Panc1 (cell line): ENCODE measurements at regions not wholly inside any gene's neighbourhood (a gene's known extent, or its start where the extent isn't known, plus 50 kb on each side); places are given as distances from the start of the nearest gene placed in this dataset.

Source experiments
- ATAC-seq: fragments of 200-7000 bp; cut with Tn5 transposase; 2 replicates; pipeline ENCODE4 v1.9.1; 2020; ENCODE audit warnings: mild to moderate bottlenecking, moderate library complexity
- BruUV-seq: library from RNA; stranded (reverse); fragments of 400-500 nt; replicated peaks from 2 replicates; lab custom pipeline; 2021; lab: Mats Ljungman, UMichigan
- CTCF ChIA-PET: fragments of 300-600 bp; sonication (Branson Sonifier 250); formaldehyde crosslinking; loops from one replicate; lab custom pipeline; 2022; ENCODE audit warnings: antibody characterized with exemption; lab: Charles Lee
- POLR2A ChIA-PET: fragments of 300-600 bp; sonication (Branson Sonifier 250); formaldehyde crosslinking; loops from one replicate; lab custom pipeline; 2022; ENCODE audit warnings: antibody characterized with exemption; lab: Charles Lee
- DNase-seq: peaks from one replicate; pipeline ENCODE4 v3.0.0-alpha.2; 2010; ENCODE audit warnings: low read depth, low spot score
- H3K27ac ChIP-seq: 2 replicates; pipeline ENCODE4 v1.5.1; 2011; ENCODE audit warnings: mild to moderate bottlenecking, low read length, inconsistent platforms
- H3K27me3 ChIP-seq: fragments of 200-500 bp; sonication (Bioruptor generic); 2 replicates; pipeline ENCODE4 v1.6.0; 2014; ENCODE audit warnings: low read length, inconsistent platforms; ENCODE audit not compliant: control insufficient read depth, insufficient read depth
- H3K36me3 ChIP-seq: fragments of 200-500 bp; sonication (Bioruptor generic); 2 replicates; pipeline ENCODE4 v1.5.1; 2014; ENCODE audit warnings: inconsistent platforms, mild to moderate bottlenecking, low read length, moderate library complexity; ENCODE audit not compliant: control insufficient read depth, insufficient read depth
- H3K4me1 ChIP-seq: 2 replicates; pipeline ENCODE4 v1.5.1; 2011; ENCODE audit warnings: inconsistent platforms, mild to moderate bottlenecking, low read length, moderate library complexity; ENCODE audit not compliant: control insufficient read depth, insufficient read depth
- H3K4me3 ChIP-seq, 2 experiments: 2 replicates each; pipeline ENCODE4 v1.5.1; 2011 to 2012; ENCODE audit warnings: low read depth in 2 of 2, low read length in 2 of 2, mild to moderate bottlenecking in 2 of 2, inconsistent platforms in 1 of 2, moderate library complexity in 1 of 2
- H3K9me3 ChIP-seq: fragments of 200-500 bp; sonication (Bioruptor generic); 2 replicates; pipeline ENCODE4 v1.5.1; 2014; ENCODE audit warnings: low read depth, mild to moderate bottlenecking, inconsistent platforms, low read length, moderate library complexity; ENCODE audit not compliant: control insufficient read depth, insufficient read depth
- CTCF ChIP-seq: fragments of 450-650 bp; IDR thresholded peaks from 2 replicates; pipeline ENCODE4 v1.5.1; 2017; ENCODE audit warnings: mild to moderate bottlenecking
- POLR2AphosphoS5 ChIP-seq: IDR thresholded peaks from 2 replicates; pipeline ENCODE4 v1.6.1; 2012; ENCODE audit warnings: mild to moderate bottlenecking, low read depth, low read length, moderate library complexity
- REST ChIP-seq, 2 experiments: IDR thresholded peaks; 2 replicates each; pipeline ENCODE4 v1.6.1; 2011 to 2012; ENCODE audit warnings: low read depth in 2 of 2, control low read depth in 1 of 2, low read length in 1 of 2, mild to moderate bottlenecking in 1 of 2, moderate library complexity in 1 of 2; ENCODE audit not compliant: insufficient read depth in 1 of 2
- SIN3A ChIP-seq: IDR thresholded peaks from 2 replicates; pipeline ENCODE4 v1.6.1; 2012; ENCODE audit warnings: low read depth, mild to moderate bottlenecking, low read length, moderate library complexity, borderline replicate concordance; ENCODE audit not compliant: insufficient read depth
- TCF7L2 ChIP-seq: IDR thresholded peaks from 2 replicates; pipeline ENCODE4 v1.6.1; 2011; ENCODE audit warnings: mild to moderate bottlenecking, low read depth, low read length, inconsistent platforms
- in situ Hi-C: cut with HindIII; loops from 2 replicates; pipeline ENCODE4 v1.10.0; 2016; ENCODE audit warnings: low sequenced_read_pairs, low pct_unique_long_range_greater_than_20kb
- intact Hi-C: fragments of 100-400 bp; cut with micrococcal nuclease; formaldehyde crosslinking; loops from one replicate; pipeline ENCODE4 v1.10.0; 2022; ENCODE audit not compliant: unreplicated experiment

GRCh38 chr4:173991814-173992213 is 291.7 kb downstream of the FBXO8 start:
- Histone ChIP-seq H3K36me3 (no peaks in the 10 kb centered on the region), H3K4me1 (no peaks in the 10 kb centered on the region), H3K27me3 (no peaks in the 10 kb centered on the region), H3K9me3 (no peaks in the 10 kb centered on the region), H3K4me3 (no peak overlapping the region), H3K27ac (no peak overlapping the region)
- intact Hi-C loops (loop anchor here (5.0 kb wide), 1 partner anchor 485 kb away; no protein-coding TSS in a partner anchor), in situ Hi-C loops (no loop called here)
- CTCF ChIA-PET, result no interaction called here
- TF ChIP-seq POLR2AphosphoS5, result no peak
- DNase-seq (no peak), ATAC-seq (no peak)
- POLR2A ChIA-PET, result no interaction called here
- BruUV-seq, result no TSS peak

GRCh38 chr4:173991316-173991715 is 292.2 kb downstream of the FBXO8 start:
- no peak for TF ChIP-seq SIN3A
- no peak for TF ChIP-seq CTCF
- no peak for TF ChIP-seq TCF7L2
- ChIA-PET CTCF (no interaction called here), POLR2A (no interaction called here)
- no TSS peak for BruUV-seq
- no peak overlapping the region for H3K4me3 ChIP-seq
- intact Hi-C loops (loop anchor here (5.0 kb wide), 1 partner anchor 484 kb away; no protein-coding TSS in a partner anchor), in situ Hi-C loops (no loop called here)
- H3K27me3 ChIP-seq, result no peaks in the 10 kb centered on the region
- no peak for DNase-seq
- no peaks in the 10 kb centered on the region for H3K9me3 ChIP-seq
- no peaks in the 10 kb centered on the region for H3K36me3 ChIP-seq
- H3K27ac ChIP-seq, result no peak overlapping the region
- ATAC-seq, result no peak
- H3K4me1 ChIP-seq, result no peaks in the 10 kb centered on the region

GRCh38 chr4:173990869-173991210 is 292.6 kb downstream of the FBXO8 start:
- no peaks in the 10 kb centered on the region for H3K27me3 ChIP-seq
- intact Hi-C loops (loop anchor here (5.0 kb wide), 1 partner anchor 484 kb away; no protein-coding TSS in a partner anchor), in situ Hi-C loops (no loop called here)
- H3K4me1 ChIP-seq, result no peaks in the 10 kb centered on the region
- ChIA-PET POLR2A (no interaction called here), CTCF (no interaction called here)
- H3K4me3 ChIP-seq, result no peak overlapping the region
- no TSS peak for BruUV-seq
- TF ChIP-seq SIN3A, result no peak
- TF ChIP-seq CTCF, result no peak
- TF ChIP-seq REST (IDR thresholded peaks at IDR 0.05; ENCODE audit: insufficient read depth in 1 of 2, low read depth in 2 of 2, low read length in 1 of 2), result no peak
- TF ChIP-seq POLR2AphosphoS5, result no peak
- no peak for TF ChIP-seq TCF7L2
- ATAC-seq (no peak), DNase-seq (no peak)
- H3K9me3 ChIP-seq, result no peaks in the 10 kb centered on the region
- H3K36me3 ChIP-seq, result no peaks in the 10 kb centered on the region
- H3K27ac ChIP-seq, result no peak overlapping the region
